SK-N-SH (cell line): ENCODE measurements at regions not wholly inside any gene's neighbourhood (a gene's known extent, or its start where the extent isn't known, plus 50 kb on each side); places are given as distances from the start of the nearest gene placed in this dataset.

Experiments
- CTCF ChIA-PET: fragments of 300-600, 350-600 bp; formaldehyde crosslinking; extraction: SDS; loops from one replicate; lab custom pipeline; 2021; lab: Yijun Ruan, JAX
- POLR2A ChIA-PET: fragments of 350-600 bp; sonication (Branson Sonifier 250); formaldehyde crosslinking; extraction: SDS; loops from one replicate; lab custom pipeline; 2020; ENCODE audit warnings: antibody characterized with exemption, inconsistent platforms; lab: Yijun Ruan, JAX
- DNase-seq: peaks from one replicate; pipeline ENCODE4 v3.0.0; 2012
- H2AFZ ChIP-seq: fragments of 200-600 bp; sonication (generic); 2 replicates; pipeline ENCODE4 v1.8.1; 2016; ENCODE audit warnings: antibody characterized with exemption, mild to moderate bottlenecking, low read depth
- H3F3A ChIP-seq: fragments of 200-600 bp; sonication (generic); replicated peaks from 2 replicates; pipeline ENCODE3; 2016; ENCODE audit warnings: antibody characterized with exemption, mild to moderate bottlenecking; ENCODE audit not compliant: insufficient read depth
- H3K27ac ChIP-seq, 2 experiments: fragments of 200-500 bp in 1 of 2; fragments of 200-600 bp in 1 of 2; sonication (Bioruptor generic) in 1 of 2; sonication (generic), shearing (Covaris generic) in 1 of 2; 2 replicates each; pipeline versions ENCODE4 v1.5.1 to v1.6.1; 2014 to 2016; ENCODE audit warnings: low read depth in 2 of 2, inconsistent platforms in 1 of 2, low read length in 1 of 2, mild to moderate bottlenecking in 1 of 2, mixed read lengths in 1 of 2
- H3K27me3 ChIP-seq: fragments of 200-600 bp; sonication (generic), shearing (Covaris generic); 2 replicates; pipeline ENCODE4 v1.6.1; 2016; ENCODE audit warnings: mixed run types; ENCODE audit not compliant: insufficient read depth
- H3K36me3 ChIP-seq, 2 experiments: fragments of 200-500 bp in 1 of 2; fragments of 200-600 bp in 1 of 2; sonication (Bioruptor generic) in 1 of 2; sonication (generic) in 1 of 2; replicated peaks in 1 of 2; 2 replicates each; pipeline versions ENCODE3 to v1.5.1; 2014 to 2016; ENCODE audit warnings: low read length in 1 of 2, mild to moderate bottlenecking in 1 of 2; ENCODE audit not compliant: insufficient read depth in 2 of 2, control insufficient read depth in 1 of 2
- H3K4me1 ChIP-seq, 2 experiments: fragments of 200-500 bp in 1 of 2; fragments of 200-600 bp in 1 of 2; sonication (Bioruptor generic) in 1 of 2; sonication (generic), shearing (Covaris generic) in 1 of 2; 2 replicates each; pipeline versions ENCODE4 v1.5.1 to v1.6.1; 2014 to 2016; ENCODE audit warnings: low read depth in 1 of 2, low read length in 1 of 2, mixed run types in 1 of 2; ENCODE audit not compliant: insufficient read depth in 2 of 2, control insufficient read depth in 1 of 2
- H3K4me2 ChIP-seq: fragments of 200-600 bp; sonication (generic), shearing (Covaris generic); 2 replicates; pipeline ENCODE4 v1.6.1; 2017; ENCODE audit warnings: mixed run types
- H3K4me3 ChIP-seq, 2 experiments: fragments of 200-500 bp in 1 of 2; fragments of 200-600 bp in 1 of 2; sonication (Bioruptor generic) in 1 of 2; sonication (generic), shearing (Covaris generic) in 1 of 2; 2 replicates each; pipeline versions ENCODE4 v1.5.1 to v1.8.1; 2014 to 2016; ENCODE audit warnings: low read depth in 2 of 2, inconsistent platforms in 1 of 2, low read length in 1 of 2, mild to moderate bottlenecking in 1 of 2, mixed read lengths in 1 of 2, moderate library complexity in 1 of 2
- H3K79me2 ChIP-seq: fragments of 200-600 bp; sonication (generic); 2 replicates; pipeline ENCODE4 v1.8.1; 2017; ENCODE audit warnings: mild to moderate bottlenecking; ENCODE audit not compliant: insufficient read depth
- H3K9ac ChIP-seq: fragments of 200-600 bp; sonication (generic); 2 replicates; pipeline ENCODE4 v1.6.1; 2017; ENCODE audit warnings: mixed run types
- H3K9me2 ChIP-seq: fragments of 200-600 bp; sonication (generic); 2 replicates; pipeline ENCODE4 v1.6.1; 2017; ENCODE audit warnings: mixed run types
- H3K9me3 ChIP-seq: fragments of 200-600 bp; sonication (generic); 2 replicates; pipeline ENCODE4 v1.6.1; 2017; ENCODE audit warnings: mixed run types, mild to moderate bottlenecking, moderate library complexity
- H4K20me1 ChIP-seq: fragments of 200-600 bp; sonication (generic); 2 replicates; pipeline ENCODE4 v1.6.1; 2017; ENCODE audit warnings: mild to moderate bottlenecking, mixed run types; ENCODE audit not compliant: insufficient read depth
- CHD2 ChIP-seq: fragments of 150-350 bp; IDR thresholded peaks from 2 replicates; pipeline ENCODE4 v1.6.1; 2018; ENCODE audit warnings: low read length; ENCODE audit not compliant: partially characterized antibody
- ELF1 ChIP-seq: IDR thresholded peaks from 2 replicates; pipeline ENCODE4 v1.4.0; 2012
- FOSL2 ChIP-seq: IDR thresholded peaks from 2 replicates; pipeline ENCODE4 v1.4.0; 2012; ENCODE audit warnings: low read depth, mild to moderate bottlenecking, moderate library complexity, borderline replicate concordance
- FOXJ3 ChIP-seq: sonication (generic); formaldehyde crosslinking; IDR thresholded peaks from 2 replicates; pipeline ENCODE4 v1.5.1; 2020; ENCODE audit warnings: mild to moderate bottlenecking, missing genetic modification reagents
- FOXM1 ChIP-seq: IDR thresholded peaks from 2 replicates; pipeline ENCODE4 v1.4.0; 2012; ENCODE audit warnings: low read depth, mild to moderate bottlenecking
- GABPA ChIP-seq: IDR thresholded peaks from 2 replicates; pipeline ENCODE4 v1.4.0; 2012; ENCODE audit warnings: low read depth, mild to moderate bottlenecking
- JUND ChIP-seq: IDR thresholded peaks from 2 replicates; pipeline ENCODE4 v1.4.0; 2012
- MEF2A ChIP-seq: IDR thresholded peaks from 2 replicates; pipeline ENCODE4 v1.4.0; 2012; ENCODE audit warnings: low read depth, borderline replicate concordance
- MXI1 ChIP-seq: IDR thresholded peaks from 2 replicates; pipeline ENCODE4 v1.6.1; 2012; ENCODE audit warnings: mild to moderate bottlenecking, low read depth, low read length, improper control_type of control experiment
- NFIC ChIP-seq: IDR thresholded peaks from 2 replicates; pipeline ENCODE4 v1.4.0; 2012; ENCODE audit warnings: borderline replicate concordance
- PBX3 ChIP-seq: IDR thresholded peaks from 2 replicates; pipeline ENCODE4; 2012
- POLR2AphosphoS5 ChIP-seq: IDR thresholded peaks from 2 replicates; pipeline ENCODE4 v1.6.1; 2012; ENCODE audit warnings: low read depth, low read length
- RAD21 ChIP-seq: IDR thresholded peaks from 2 replicates; pipeline ENCODE4 v1.6.1; 2012; ENCODE audit warnings: mild to moderate bottlenecking, low read length
- RCOR1 ChIP-seq: fragments of 150-350 bp; IDR thresholded peaks from 2 replicates; pipeline ENCODE4 v1.6.1; 2017; ENCODE audit warnings: antibody characterized with exemption, low read length
- SMC3 ChIP-seq: IDR thresholded peaks from 2 replicates; pipeline ENCODE4 v1.6.1; 2012; ENCODE audit warnings: low read depth, low read length, improper control_type of control experiment
- TCF12 ChIP-seq: IDR thresholded peaks from 2 replicates; pipeline ENCODE4 v1.4.0; 2012
- YY1 ChIP-seq: IDR thresholded peaks from 2 replicates; pipeline ENCODE4 v1.4.0; 2012; ENCODE audit warnings: low read depth, mild to moderate bottlenecking
- WGBS: methylation state at CpG from one replicate; pipeline ENCODE4 v1.1.6; 2017; ENCODE audit warnings: low lambda C conversion rate; 5-methylcytosine and 5-hydroxymethylcytosine counted together
- TF ChIP-seq, protein P1 (sequence below): IDR thresholded peaks from 2 replicates; pipeline ENCODE4 v1.6.1; 2012; ENCODE audit warnings: mild to moderate bottlenecking, low read depth, low read length, moderate library complexity
- TF ChIP-seq, protein P2 (sequence below): IDR thresholded peaks from 2 replicates; pipeline ENCODE4 v1.4.0; 2012; ENCODE audit warnings: low read depth
- TF ChIP-seq, protein P3 (sequence below): fragments of 200-600 bp; sonication (generic); IDR thresholded peaks from 2 replicates; pipeline ENCODE4 v1.6.1; 2017; ENCODE audit warnings: antibody characterized with exemption, mild to moderate bottlenecking, moderate library complexity

GRCh38 chr6:91645811-91646210 lies 1058.9 kb upstream of the MAP3K7 start:
- CTCF ChIA-PET, result no interaction called here
- H3K9ac ChIP-seq, result no peak overlapping the region
- H3K27me3 ChIP-seq, result no peaks in the 10 kb centered on the region
- POLR2A ChIA-PET, result no interaction called here
- H3K9me2 ChIP-seq, result no peaks in the 10 kb centered on the region
- H3K27ac ChIP-seq, result no peak overlapping the region
- H2AFZ ChIP-seq, result no peak overlapping the region
- H3K79me2 ChIP-seq, result no peaks in the 10 kb centered on the region
- H3K9me3 ChIP-seq, result no peaks in the 10 kb centered on the region
- no peak for TF ChIP-seq RAD21
- TF ChIP-seq, protein P1, sequence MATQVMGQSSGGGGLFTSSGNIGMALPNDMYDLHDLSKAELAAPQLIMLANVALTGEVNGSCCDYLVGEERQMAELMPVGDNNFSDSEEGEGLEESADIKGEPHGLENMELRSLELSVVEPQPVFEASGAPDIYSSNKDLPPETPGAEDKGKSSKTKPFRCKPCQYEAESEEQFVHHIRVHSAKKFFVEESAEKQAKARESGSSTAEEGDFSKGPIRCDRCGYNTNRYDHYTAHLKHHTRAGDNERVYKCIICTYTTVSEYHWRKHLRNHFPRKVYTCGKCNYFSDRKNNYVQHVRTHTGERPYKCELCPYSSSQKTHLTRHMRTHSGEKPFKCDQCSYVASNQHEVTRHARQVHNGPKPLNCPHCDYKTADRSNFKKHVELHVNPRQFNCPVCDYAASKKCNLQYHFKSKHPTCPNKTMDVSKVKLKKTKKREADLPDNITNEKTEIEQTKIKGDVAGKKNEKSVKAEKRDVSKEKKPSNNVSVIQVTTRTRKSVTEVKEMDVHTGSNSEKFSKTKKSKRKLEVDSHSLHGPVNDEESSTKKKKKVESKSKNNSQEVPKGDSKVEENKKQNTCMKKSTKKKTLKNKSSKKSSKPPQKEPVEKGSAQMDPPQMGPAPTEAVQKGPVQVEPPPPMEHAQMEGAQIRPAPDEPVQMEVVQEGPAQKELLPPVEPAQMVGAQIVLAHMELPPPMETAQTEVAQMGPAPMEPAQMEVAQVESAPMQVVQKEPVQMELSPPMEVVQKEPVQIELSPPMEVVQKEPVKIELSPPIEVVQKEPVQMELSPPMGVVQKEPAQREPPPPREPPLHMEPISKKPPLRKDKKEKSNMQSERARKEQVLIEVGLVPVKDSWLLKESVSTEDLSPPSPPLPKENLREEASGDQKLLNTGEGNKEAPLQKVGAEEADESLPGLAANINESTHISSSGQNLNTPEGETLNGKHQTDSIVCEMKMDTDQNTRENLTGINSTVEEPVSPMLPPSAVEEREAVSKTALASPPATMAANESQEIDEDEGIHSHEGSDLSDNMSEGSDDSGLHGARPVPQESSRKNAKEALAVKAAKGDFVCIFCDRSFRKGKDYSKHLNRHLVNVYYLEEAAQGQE, result no peak
- TF ChIP-seq GABPA, result no peak
- TF ChIP-seq YY1, result no peak
- TF ChIP-seq CHD2, result no peak
- TF ChIP-seq, protein P2, sequence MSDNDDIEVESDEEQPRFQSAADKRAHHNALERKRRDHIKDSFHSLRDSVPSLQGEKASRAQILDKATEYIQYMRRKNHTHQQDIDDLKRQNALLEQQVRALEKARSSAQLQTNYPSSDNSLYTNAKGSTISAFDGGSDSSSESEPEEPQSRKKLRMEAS, result no peak
- TF ChIP-seq TCF12, result no peak
- no peak for TF ChIP-seq FOXJ3 (CRISPR knock-in tag)
- TF ChIP-seq, protein P3, sequence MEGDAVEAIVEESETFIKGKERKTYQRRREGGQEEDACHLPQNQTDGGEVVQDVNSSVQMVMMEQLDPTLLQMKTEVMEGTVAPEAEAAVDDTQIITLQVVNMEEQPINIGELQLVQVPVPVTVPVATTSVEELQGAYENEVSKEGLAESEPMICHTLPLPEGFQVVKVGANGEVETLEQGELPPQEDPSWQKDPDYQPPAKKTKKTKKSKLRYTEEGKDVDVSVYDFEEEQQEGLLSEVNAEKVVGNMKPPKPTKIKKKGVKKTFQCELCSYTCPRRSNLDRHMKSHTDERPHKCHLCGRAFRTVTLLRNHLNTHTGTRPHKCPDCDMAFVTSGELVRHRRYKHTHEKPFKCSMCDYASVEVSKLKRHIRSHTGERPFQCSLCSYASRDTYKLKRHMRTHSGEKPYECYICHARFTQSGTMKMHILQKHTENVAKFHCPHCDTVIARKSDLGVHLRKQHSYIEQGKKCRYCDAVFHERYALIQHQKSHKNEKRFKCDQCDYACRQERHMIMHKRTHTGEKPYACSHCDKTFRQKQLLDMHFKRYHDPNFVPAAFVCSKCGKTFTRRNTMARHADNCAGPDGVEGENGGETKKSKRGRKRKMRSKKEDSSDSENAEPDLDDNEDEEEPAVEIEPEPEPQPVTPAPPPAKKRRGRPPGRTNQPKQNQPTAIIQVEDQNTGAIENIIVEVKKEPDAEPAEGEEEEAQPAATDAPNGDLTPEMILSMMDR, result no peak
- TF ChIP-seq MXI1, result no peak
- no peak for TF ChIP-seq RCOR1
- no peak for TF ChIP-seq MEF2A
- TF ChIP-seq JUND, result no peak
- TF ChIP-seq SMC3, result no peak
- H3K4me3 ChIP-seq, result no peak overlapping the region
- DNase-seq, result no peak
- H4K20me1 ChIP-seq, result no peaks in the 10 kb centered on the region
- no peaks in the 10 kb centered on the region for H3K4me1 ChIP-seq
- no peaks in the 10 kb centered on the region for H3F3A ChIP-seq
- H3K4me2 ChIP-seq, result no peak overlapping the region
- H3K36me3 ChIP-seq, result no peaks in the 10 kb centered on the region
- WGBS, result 16% methylated on average over 2 of the region's 2 CpGs

GRCh38 chr6:91637217-91637616 lies 1050.3 kb upstream of the MAP3K7 start:
- no peaks in the 10 kb centered on the region for H3K27me3 ChIP-seq
- no peak overlapping the region for H3K4me2 ChIP-seq
- H3K79me2 ChIP-seq, result no peaks in the 10 kb centered on the region
- no peaks in the 10 kb centered on the region for H3F3A ChIP-seq
- no peak overlapping the region for H3K9ac ChIP-seq
- no peak overlapping the region for H2AFZ ChIP-seq
- no peaks in the 10 kb centered on the region for H3K9me3 ChIP-seq
- H3K4me3 ChIP-seq, result no peak overlapping the region
- TF ChIP-seq FOSL2, result no peak
- no peak for TF ChIP-seq ELF1
- no peak for TF ChIP-seq RAD21
- no peak for TF ChIP-seq SMC3
- no peak for TF ChIP-seq POLR2AphosphoS5
- TF ChIP-seq JUND, result no peak
- TF ChIP-seq PBX3, result no peak
- TF ChIP-seq FOXM1, result no peak
- TF ChIP-seq, protein P3, result no peak
- TF ChIP-seq NFIC, result no peak
- TF ChIP-seq, all 33 proteins: peak for 0
- no peaks in the 10 kb centered on the region for H3K36me3 ChIP-seq
- no peaks in the 10 kb centered on the region for H3K9me2 ChIP-seq
- H3K27ac ChIP-seq, result no peak overlapping the region
- DNase-seq, result no peak
- ChIA-PET POLR2A (no interaction called here), CTCF (no interaction called here)
- 0% methylated on average over 1 of the region's 1 CpG for WGBS
- H3K4me1 ChIP-seq, result no peaks in the 10 kb centered on the region; a peak in 1 of 4 replicates
- no peaks in the 10 kb centered on the region for H4K20me1 ChIP-seq
